Activated T-cell treated with anti-CD3 and anti-CD28 coated beads for 1 hour (primary cell): ENCODE measurements at regions not wholly inside any gene's neighbourhood (a gene's known extent, or its start where the extent isn't known, plus 50 kb on each side); places are given as distances from the start of the nearest gene placed in this dataset.

Source experiments
- DNase-seq: peaks from one replicate; pipeline ENCODE4 v3.0.0-alpha.2; 2020; ENCODE audit warnings: low read depth

- no peak for DNase-seq
Observed at GRCh38 chr1:221162352-221162751, 283.1 kb downstream of the HLX start.

- no peak for DNase-seq
Observed at GRCh38 chr1:221162939-221163338, 283.7 kb downstream of the HLX start.

GRCh38 chr1:221164029-221164428 is 284.8 kb downstream of the HLX start:
- DNase-seq, result no peak

DNA sequence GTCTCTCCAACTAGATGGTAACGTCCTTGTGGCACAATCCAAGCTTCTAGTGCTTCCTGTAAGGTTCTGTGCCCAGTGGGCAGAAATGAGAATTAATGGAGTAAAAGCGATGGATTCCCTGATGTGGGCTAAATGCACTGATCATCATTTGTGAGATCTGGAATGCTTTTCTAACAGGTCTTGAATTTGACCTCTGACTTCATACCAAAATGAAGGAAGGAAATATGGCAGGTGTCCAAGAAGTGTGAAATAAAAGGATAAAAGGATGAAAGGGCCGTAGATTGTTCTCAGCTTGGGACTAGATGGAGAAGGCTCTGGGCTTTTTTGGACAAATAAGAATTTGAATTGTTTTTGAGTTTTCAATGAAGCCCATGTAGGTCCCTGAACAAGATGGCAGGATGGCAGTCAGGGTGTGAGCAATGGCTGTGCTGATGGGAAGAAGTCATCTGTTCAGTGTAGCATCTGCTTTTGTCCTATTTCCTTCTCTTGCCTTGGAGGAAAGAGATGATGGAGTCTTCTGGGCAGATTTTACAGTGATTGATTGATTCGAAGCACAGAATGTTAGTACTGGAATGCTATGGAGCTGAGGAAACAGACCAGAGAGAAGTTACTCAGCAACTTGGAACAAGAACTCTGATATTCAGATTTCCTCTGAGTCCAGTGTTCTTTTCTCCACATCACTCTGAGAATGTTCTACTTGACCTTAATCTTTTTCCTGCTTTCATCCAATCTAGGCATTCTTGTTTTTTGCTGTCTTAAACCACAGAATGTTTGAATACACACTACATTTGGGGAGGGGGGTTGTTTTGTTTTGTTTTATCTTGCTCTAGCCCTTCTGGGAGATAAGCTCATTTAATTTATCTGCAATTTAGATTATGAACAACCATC is 286.0 kb downstream of the HLX start:
- DNase-seq, result no peak

DNA sequence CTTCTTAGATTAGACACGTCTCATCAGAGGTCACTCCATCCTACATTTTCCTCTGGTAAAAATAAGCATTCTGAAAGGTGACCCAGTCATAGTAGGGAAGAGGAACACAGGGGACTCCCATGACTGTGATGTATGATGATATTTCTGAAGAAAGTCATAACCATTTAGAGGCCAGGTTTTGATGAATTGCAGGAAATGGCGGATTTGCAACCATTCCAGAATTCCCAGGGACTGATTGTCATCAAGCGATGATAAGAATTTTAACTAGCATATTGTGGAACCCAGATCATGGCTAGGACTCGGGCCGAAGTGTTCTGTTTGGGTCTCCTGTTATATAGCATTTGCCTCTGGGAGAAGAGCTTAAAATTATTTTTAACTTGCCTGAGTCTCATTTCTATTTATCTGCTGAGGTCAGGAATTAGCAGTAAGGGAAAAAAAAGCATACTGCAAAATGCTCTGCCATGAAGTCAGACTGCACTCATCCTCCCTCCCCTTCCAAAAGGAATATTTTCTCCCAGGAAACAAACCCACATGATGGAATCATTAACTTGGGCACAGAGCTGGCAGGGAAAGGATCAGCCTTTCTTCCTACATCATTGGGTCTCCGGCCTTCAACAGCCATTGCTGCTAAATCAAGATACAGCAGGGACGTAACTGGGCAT is 286.7 kb downstream of the HLX start:
- DNase-seq, result no peak

DNA sequence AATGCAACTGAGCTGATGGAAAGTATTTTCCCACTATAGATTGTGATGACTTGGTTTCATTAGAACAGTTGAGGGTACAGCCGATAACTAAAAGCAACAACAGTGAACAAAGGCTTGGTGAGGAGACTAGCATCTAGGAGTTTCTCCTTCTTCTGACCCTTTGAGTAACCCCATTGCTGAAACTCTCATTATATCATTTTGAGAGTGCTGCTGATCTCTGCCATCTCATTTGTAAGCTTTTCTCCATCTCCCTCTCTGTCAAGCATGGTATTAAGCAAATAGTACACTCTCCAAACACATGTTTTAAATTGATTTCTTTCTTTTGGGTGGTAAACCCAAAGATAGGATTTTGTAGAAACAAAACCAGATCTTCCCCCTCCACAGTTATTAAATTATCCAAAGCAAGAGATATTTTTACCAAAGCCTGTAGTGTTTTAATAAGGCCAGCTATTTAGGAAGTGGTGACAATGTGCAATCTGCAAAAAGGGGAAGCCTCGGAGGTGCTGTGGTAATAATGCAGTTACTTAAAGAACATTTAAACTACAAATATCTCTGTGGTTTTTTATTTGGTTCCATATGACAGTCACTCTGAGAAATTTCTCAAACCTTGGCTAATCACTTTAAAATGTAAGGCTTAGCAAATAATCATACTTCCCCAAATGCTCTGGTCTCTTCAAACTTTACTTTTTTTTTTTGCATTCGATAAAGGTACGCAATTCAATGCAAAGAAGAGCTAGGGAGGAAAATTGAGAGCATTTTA is 287.5 kb downstream of the HLX start:
- no peak for DNase-seq

DNA sequence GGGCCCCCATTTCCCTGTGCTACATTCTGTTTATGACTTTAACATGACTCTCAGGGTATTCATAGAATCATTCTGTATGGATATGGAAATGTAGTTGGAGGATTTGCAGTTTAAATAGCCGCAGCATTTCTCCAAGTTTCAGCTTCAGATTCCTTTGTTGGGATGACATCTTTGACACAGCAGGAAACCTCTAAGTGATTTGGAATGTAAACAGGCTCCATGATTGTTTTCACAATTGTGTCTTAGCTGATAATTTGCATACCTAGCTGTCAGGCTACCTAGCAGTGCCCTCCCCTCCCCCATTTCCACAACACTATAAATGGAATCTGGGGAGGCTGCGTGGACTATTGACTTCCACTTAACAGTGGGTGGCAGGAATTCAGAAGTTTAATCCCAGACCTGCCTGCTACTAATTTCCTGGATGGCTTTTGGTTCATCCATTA is 290.2 kb downstream of the HLX start:
- no peak for DNase-seq

GRCh38 chr1:221170171-221170570 is 290.9 kb downstream of the HLX start:
- no peak for DNase-seq

GRCh38 chr1:221171768-221172167 is 292.5 kb downstream of the HLX start:
- no peak for DNase-seq

GRCh38 chr1:221172841-221173240 is 293.6 kb downstream of the HLX start:
- DNase-seq, result no peak

DNA sequence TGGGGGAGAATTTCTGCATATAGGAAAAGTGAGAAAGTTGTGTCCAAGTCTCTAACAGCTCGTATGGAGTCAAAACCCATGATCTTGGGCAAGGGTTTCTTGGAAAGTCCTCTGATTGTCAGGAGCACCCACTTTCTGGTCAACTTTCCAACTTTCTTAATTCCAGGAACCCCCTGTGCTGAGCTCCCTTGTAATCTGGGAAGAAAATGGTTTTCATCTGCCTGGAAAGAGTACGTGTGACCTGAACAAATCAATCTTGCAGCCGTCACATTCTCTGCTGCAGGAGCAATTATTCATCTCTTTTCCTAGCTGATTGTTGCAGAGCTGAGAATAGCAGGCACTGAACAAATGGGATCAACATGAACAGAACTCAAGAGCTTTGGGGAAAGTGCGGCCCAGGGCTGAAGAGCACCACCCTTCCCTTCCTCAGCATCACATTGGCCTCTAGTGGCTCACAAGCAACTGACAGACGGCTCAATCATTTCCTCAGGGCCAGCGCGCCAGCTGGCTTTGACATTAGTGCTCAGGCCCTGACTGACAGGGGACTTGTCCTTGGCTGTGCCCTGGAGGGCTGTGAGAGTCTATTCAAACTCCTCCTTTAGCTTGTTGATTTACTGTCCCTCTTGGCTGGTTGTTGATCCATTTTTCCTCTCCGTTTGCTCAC is 295.2 kb downstream of the HLX start:
- no peak for DNase-seq

- DNase-seq, result no peak
Observed at GRCh38 chr1:221175249-221175648, 296.0 kb downstream of the HLX start.

- no peak for DNase-seq
Observed at GRCh38 chr1:221180704-221181368, 301.6 kb downstream of the HLX start.

GRCh38 chr1:221182791-221183533 is 303.7 kb downstream of the HLX start:
- no peak for DNase-seq

- DNase-seq, result no peak
Observed at GRCh38 chr1:221184131-221184794, 305.0 kb downstream of the HLX start.

DNA sequence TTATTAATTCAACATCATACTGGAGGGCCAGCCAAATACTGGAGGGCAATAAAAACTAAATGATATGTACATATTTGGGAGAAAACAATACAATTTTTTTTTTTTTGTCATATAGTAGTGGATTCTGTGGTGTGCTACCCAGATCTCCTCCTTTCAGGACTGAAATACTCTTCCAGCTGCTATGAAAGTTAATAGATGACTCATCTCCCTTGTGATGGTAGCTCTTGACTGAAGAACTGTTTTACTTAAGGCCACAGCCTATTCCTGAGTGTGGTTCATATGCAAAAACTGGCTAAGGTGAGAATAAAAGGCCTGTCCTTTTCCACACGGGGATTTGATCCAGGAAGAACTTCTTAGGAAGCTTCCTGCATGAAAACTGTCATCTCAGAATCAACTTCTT is 307.9 kb downstream of the HLX start:
- no peak for DNase-seq

GRCh38 chr1:221188458-221188857 is 309.2 kb downstream of the HLX start:
- no peak for DNase-seq

GRCh38 chr1:221190249-221190648 is 311.0 kb downstream of the HLX start:
- no peak for DNase-seq

DNA sequence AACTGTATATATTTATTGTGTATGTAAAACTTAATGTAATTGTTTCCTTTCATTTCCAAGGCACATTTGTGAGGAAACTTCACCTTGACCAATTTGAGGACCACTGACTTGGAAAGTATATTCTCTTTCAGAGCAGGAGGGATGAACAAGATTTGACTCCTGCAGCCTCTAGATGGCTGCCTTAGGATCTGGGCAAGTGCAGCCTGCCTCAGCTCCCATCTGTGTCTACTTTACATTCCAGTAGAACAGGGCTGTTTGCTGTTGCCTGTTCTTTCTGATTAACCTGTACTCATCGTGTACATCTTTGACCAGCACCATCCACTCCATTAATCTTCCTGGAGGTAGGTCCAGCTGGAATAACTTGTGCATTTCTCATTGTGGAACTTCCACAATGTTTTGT is 312.8 kb downstream of the HLX start:
- no peak for DNase-seq

GRCh38 chr1:221200464-221200863 is 321.2 kb downstream of the HLX start:
- DNase-seq, result no peak
